Fibroblast of upper back skin (primary cell): ENCODE measurements at regions not wholly inside any gene's neighbourhood (a gene's known extent, or its start where the extent isn't known, plus 50 kb on each side); places are given as distances from the start of the nearest gene placed in this dataset.

ENCODE experiments used
- DNase-seq: peaks from one replicate; pipeline ENCODE4 v3.0.0-alpha.2; 2013

- DNase-seq = peak; percentile 34
Measured at GRCh38 chr1:191851799-191852595, 306.3 kb upstream of the RGS18 start.

DNA sequence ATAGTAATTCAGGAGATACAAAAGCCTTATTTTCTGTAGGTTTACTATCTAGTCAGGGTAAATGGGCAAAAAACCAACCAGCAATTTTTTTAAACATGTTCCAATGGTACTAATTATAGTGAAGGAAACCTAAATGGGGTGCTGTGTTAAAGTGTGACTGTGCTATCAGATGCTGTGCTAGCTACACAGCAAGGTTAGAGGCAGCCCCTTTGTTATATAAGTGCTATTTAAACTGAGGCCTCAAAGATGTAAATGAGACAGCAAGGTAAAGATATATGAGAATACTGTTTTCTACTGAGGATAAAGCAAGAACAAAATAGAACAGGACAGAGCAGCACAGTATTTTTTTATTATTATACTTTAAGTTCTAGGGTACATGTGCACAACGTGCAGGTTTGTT, 305.4 kb upstream of the RGS18 start:
- no peak for DNase-seq

DNA sequence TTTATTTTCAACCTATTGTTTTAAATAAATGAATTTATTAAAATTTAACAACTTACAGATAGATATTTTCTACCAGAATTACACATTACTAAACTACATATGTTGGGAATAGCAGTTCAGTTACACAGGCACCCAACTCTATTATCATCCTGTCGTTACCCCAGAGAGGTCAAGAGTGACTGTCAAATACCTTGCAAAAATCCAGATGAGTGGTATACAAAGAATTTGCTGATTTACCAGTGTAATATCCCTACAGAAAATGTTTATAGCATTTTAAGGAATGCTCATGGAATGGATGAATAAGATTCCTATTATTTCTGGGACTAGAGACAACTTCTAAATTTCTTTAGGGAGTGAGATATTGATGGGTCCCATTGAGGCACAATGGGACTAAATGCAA, 300.7 kb upstream of the RGS18 start:
- peak; percentile 20 for DNase-seq

DNA sequence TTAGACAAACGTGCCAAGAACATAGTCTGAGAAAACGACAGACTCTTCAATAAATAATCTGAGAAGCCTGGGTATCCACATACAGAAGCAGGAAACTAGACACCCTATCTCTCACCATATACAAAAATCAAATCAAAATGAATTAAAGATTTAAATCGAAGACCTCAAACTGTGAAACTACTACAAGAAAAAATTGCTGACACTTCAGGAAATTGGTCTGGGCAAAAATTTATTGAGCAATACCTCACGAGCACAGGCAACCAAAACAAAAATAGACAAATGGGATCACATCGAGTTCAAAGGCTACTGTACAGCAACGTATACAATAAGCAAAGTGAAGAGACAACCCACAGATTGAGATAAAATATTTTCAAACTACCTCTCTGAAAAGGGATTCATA, 292.8 kb upstream of the RGS18 start:
- DNase-seq = no peak

- no peak for DNase-seq
Measured at GRCh38 chr1:191866155-191866554, 292.1 kb upstream of the RGS18 start.

- no peak for DNase-seq
Measured at GRCh38 chr1:191869790-191870312, 288.4 kb upstream of the RGS18 start.

GRCh38 chr1:191870490-191870889, 287.8 kb upstream of the RGS18 start:
- no peak for DNase-seq

- DNase-seq = no peak
Measured at GRCh38 chr1:191875994-191876393, 282.3 kb upstream of the RGS18 start.

DNA sequence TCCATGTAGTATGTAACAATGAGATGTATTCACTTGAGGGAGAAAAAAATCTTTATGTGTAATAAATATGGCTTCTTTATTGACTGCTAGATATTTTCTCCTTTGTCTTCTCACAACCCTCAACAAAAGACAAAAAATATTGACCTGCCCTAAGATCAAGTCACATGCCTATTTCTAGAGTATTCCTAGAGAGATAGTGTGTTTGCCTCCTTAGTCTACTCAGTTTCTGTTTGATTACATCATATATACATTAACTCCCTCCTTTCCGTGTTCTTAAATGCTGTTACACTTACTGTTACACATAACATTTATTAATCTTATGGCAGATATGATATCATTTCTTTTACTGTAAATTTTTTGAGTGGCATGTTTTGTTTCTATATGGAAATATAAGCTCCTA, 281.6 kb upstream of the RGS18 start:
- no peak for DNase-seq

- no peak for DNase-seq
Measured at GRCh38 chr1:191882870-191883269, 275.4 kb upstream of the RGS18 start.

- DNase-seq = no peak
Measured at GRCh38 chr1:191886977-191887376, 271.3 kb upstream of the RGS18 start.

DNA sequence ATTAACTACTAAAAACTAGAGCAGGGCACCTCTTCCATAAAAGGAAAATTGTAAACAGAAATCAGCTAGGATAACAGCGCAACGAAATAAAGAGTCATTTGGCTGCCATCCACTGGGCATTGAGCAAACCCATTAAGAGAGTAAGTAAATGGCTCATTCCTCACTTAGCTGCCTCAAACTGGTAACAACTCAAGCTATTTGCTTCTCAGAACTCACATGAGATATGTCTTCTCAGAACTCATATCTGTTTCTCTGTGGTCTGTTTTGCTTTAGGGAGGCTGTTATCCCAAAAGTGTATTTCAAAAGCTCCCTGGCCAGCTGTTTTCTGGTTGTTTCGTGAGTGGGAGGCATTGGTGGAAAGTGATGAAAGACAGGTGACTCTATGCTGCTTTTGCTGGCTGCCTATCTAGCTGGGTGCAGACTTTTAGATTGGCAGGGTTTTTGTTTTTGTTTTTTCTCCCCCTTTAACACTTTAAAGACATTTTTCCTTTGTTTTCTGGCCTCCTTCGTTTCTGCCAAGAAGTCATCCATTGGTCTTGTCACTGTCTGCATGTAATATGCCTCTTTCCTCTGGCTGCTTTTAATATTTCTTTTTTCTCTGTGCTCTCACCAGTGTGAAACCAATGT, 269.2 kb upstream of the RGS18 start:
- no peak for DNase-seq

- no peak for DNase-seq
Measured at GRCh38 chr1:191889623-191890003, 268.6 kb upstream of the RGS18 start.

GRCh38 chr1:191890433-191891088, 267.7 kb upstream of the RGS18 start:
- DNase-seq = no peak

DNA sequence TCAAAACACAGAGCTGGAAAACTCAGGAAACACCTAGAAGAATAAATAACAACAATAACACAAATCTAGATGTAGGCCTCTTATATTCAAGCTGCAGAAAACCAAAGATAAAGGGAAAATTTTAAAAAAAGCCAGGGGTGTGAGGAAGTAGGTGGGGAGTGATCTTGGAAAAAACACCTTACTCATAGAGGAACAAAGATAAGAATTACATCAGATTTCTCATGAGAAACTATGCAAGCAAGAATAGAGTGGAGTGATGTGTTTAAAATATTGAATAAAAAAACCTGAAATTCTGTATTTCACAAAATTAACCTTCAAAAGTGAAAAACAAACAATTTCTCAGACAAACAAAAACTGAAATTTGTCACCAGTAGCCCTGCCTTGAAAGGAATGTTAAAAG, 265.5 kb upstream of the RGS18 start:
- no peak for DNase-seq

DNA sequence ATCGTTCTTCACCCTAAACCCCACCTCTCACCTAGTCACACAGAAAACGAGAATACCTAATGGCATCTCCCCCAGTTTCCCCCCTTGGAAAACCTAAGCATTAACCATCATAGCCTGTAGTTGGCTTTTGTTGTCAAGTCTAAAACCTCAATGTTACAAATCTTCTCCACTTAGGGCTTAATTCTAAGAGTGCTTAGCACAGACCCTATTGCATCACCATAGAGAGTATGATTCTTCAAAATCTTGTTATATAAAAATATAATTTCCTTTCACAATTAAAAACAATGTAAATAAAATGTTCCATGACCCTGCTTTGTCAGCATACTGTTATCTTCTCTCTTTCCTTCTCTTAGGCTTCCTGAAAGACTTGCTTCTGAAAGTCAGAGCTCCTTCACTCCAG, 263.2 kb upstream of the RGS18 start:
- DNase-seq = no peak

DNA sequence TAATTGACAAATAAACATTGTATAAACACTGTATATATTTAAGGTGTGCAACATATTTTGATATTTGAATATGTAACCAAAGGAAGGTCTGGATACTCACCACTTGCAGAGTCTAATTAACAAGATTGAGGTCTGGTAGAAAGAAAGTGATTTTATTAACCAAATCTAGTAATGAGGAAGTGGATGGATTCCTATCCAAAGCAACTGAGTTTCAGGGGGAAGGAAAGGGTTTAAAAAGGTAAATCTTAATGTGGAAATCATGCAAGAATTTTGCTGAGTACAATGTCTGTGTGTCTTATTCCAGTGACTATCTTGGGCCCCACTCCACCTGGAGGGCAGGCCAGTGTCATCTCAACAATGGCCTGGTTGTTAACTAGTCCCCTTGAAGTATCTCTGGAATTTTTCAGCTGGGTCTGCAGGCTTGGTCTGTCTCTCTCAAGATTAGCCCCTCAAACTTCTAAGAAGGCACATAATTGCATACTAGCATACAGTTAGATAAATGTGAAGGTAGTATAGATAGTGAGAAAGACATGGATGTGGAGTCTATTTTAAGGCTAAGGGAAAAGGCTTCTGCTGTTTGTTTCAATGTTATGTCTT, 262.7 kb upstream of the RGS18 start:
- no peak for DNase-seq

DNA sequence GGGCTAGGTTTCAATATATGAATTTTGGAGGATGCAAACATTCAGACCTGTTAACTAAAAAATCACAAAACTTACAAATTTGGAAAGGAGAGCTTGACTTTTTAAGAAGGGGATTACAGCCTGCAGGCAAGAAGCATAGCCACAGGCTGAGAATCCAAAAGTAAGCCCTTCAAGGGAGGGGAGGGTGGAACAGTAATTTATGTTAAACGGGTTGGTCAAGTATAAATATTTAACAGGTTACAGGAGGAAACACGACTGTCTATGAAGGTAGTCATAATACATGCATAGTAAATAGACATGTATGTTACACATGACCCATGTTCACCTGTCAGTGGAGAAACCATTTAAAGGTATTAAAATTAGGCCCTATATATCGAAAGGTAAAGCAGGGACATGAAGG, 261.1 kb upstream of the RGS18 start:
- no peak for DNase-seq

GRCh38 chr1:191901651-191902050, 256.6 kb upstream of the RGS18 start:
- no peak for DNase-seq

- no peak for DNase-seq
Measured at GRCh38 chr1:191904991-191905390, 253.3 kb upstream of the RGS18 start.

DNA sequence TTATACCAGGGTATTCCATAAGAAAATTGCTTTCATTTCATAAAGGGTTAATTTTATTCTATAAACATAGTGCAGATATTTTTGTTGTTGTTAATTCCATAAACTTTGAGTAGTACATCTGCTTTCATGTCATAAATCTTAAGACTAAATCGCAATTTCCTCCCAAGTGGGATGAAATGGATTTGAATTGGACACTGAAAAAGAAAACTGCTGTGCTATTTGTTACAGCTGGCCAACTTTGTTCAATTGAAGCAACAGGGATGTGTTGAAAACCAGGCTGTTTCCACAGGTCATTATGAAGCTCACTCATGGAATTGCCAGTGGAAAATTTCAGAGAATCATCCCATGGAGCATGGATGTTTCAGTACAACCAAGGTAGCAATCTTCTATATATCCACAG, 252.5 kb upstream of the RGS18 start:
- DNase-seq = no peak

- no peak for DNase-seq
Measured at GRCh38 chr1:191907121-191907520, 251.1 kb upstream of the RGS18 start.

DNA sequence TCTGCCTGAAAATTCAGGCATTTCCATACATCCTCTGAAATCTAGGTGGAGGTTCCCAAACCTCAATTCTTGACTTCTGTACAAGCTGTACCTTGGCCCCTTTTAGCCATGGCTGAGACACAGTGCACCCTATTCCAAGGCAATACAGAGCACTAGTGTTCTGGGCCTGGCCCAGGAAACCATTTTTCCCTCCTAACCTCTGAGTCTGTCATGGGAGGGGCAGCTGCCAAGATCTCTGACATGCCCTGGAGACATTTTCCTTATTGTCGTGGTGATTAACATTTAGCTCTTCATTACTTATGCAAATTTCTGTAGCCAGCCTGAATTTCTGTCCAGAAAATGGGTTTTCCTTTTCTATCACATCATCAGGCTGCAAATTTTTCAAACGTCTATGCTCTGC, 248.0 kb upstream of the RGS18 start:
- DNase-seq = no peak

DNA sequence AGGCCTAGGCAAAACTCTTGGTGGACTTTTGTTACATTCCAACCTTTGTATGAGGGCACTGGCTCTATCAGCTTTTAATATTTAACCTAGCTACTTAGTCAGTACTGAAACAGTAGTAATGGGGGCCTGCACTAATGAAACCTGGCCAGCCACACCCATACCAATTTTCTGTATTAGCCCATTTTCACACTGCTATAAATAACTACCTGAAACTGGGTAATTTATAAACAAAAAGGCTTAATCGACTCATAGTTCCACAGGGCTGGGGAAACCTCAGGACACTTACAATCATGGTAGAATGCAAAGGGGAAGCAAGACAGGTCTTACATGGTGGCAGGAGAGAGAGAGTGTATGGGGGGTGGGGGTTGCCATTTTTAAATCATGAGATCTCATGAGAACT, 245.7 kb upstream of the RGS18 start:
- DNase-seq = no peak
